ENCODE measurements at regions not wholly inside any gene's neighbourhood (a gene's known extent, or its start where the extent isn't known, plus 50 kb on each side); places are given as distances from the start of the nearest gene placed in this dataset.
A peak's percentile ranks its signal among the peaks of the same experiment; 100 is the strongest.

GRCh38 chr6:121592261-121592935 lies 157.0 kb downstream of the GJA1 start:
- Histone ChIP-seq H3K9me3 (no peaks in the 10 kb centered on the region), H3K36me3 (no peaks in the 10 kb centered on the region), H3K27me3 (no peaks in the 10 kb centered on the region), H3K4me3 (no peak overlapping the region), H3K27ac (peak overlapping the region in 3 of 4 donors; percentile 39 to 76 (median 69)), H3K4me1 (peaks cover 0 to 48% (median 3%) of the 10 kb centered on the region in 3 donors)
- TF ChIP-seq POLR2A (IDR thresholded peaks at IDR 0.05) (no peak), CTCF (IDR thresholded peaks at IDR 0.05) (no peak), POLR2AphosphoS5 (IDR thresholded peaks at IDR 0.05) (no peak), EP300 (IDR thresholded peaks at IDR 0.05) (no peak)
- WGBS, 2 donors (ENCODE audit: low coverage in 1 of 2), result 84 to 100% methylated on average over 2 to 6 of the region's 7 CpGs
- no peak for ATAC-seq

GRCh38 chr6:121593011-121593641 lies 157.7 kb downstream of the GJA1 start:
- Histone ChIP-seq H3K4me1 (peaks cover 0 to 43% (median 3%) of the 10 kb centered on the region in 3 donors), H3K27ac (peak overlapping the region; percentile 25 to 76 (median 66)), H3K27me3 (no peaks in the 10 kb centered on the region), H3K36me3 (no peaks in the 10 kb centered on the region), H3K9me3 (no peaks in the 10 kb centered on the region), H3K4me3 (no peak overlapping the region)
- peak; percentile 26 for ATAC-seq
- TF ChIP-seq EP300 (IDR thresholded peaks at IDR 0.05), result no peak
- TF ChIP-seq POLR2A (IDR thresholded peaks at IDR 0.05), result no peak
- TF ChIP-seq CTCF (IDR thresholded peaks at IDR 0.05), result no peak
- TF ChIP-seq POLR2AphosphoS5 (IDR thresholded peaks at IDR 0.05), result peak; percentile 69
- 42 to 50% methylated on average over 3 of the region's 3 CpGs for WGBS, 2 donors (ENCODE audit: low coverage in 1 of 2)

DNA sequence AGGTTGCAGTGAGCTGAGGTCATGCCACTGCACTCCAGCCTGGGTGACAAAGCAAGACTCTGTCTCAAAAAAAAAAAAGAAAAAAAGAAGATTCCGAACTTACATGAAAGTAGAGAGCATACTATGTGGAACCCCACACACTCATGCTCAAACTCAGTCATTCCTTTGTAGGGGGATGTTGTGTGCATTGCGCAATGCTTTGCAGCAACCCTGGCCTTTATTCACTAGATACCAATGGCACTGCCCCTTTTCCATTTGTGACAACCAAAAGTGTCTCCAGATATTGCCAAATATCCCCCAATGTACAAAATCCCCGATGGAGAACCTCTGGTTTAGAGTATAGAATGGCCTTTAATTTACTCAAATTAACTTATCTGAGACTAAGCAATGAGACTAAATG lies 158.6 kb downstream of the GJA1 start:
- Histone ChIP-seq H3K9me3 (no peaks in the 10 kb centered on the region), H3K4me1 (peaks cover 0 to 42% (median 3%) of the 10 kb centered on the region in 3 donors), H3K36me3 (no peaks in the 10 kb centered on the region), H3K27me3 (no peaks in the 10 kb centered on the region), H3K4me3 (no peak overlapping the region), H3K27ac (peak overlapping the region in 1 of 4 donors; percentile 76)
- 94 to 96% methylated on average over 2 to 3 of the region's 3 CpGs for WGBS, 2 donors (ENCODE audit: low coverage in 1 of 2)
- TF ChIP-seq CTCF (IDR thresholded peaks at IDR 0.05), result no peak
- TF ChIP-seq EP300 (IDR thresholded peaks at IDR 0.05), result no peak
- no peak for TF ChIP-seq POLR2A (IDR thresholded peaks at IDR 0.05)
- no peak for TF ChIP-seq POLR2AphosphoS5 (IDR thresholded peaks at IDR 0.05)
- no peak for ATAC-seq

- Histone ChIP-seq H3K4me3 (no peak overlapping the region), H3K27ac (no peak overlapping the region), H3K27me3 (no peaks in the 10 kb centered on the region), H3K4me1 (peaks cover 0 to 31% (median 3%) of the 10 kb centered on the region in 3 donors), H3K36me3 (no peaks in the 10 kb centered on the region), H3K9me3 (no peaks in the 10 kb centered on the region)
- WGBS, 2 donors (ENCODE audit: low coverage in 1 of 2), result 88 to 100% methylated on average over 1 of the region's 1 CpG
- ATAC-seq, result no peak
- TF ChIP-seq POLR2AphosphoS5 (IDR thresholded peaks at IDR 0.05), result no peak
- TF ChIP-seq CTCF (IDR thresholded peaks at IDR 0.05), result no peak
- TF ChIP-seq POLR2A (IDR thresholded peaks at IDR 0.05), result no peak
- no peak for TF ChIP-seq EP300 (IDR thresholded peaks at IDR 0.05)
These were observed 160.2 kb downstream of the GJA1 start for GRCh38 chr6:121595646-121596045.

- Histone ChIP-seq H3K27ac (no peak overlapping the region), H3K27me3 (no peaks in the 10 kb centered on the region), H3K4me1 (peaks cover 0 to 23% (median 3%) of the 10 kb centered on the region in 3 donors), H3K4me3 (no peak overlapping the region), H3K36me3 (no peaks in the 10 kb centered on the region), H3K9me3 (no peaks in the 10 kb centered on the region)
- TF ChIP-seq POLR2AphosphoS5 (IDR thresholded peaks at IDR 0.05), result no peak
- WGBS, 2 donors (ENCODE audit: low coverage in 1 of 2), result 92 to 100% methylated on average over 1 to 3 of the region's 4 CpGs
- no peak for ATAC-seq
These were observed 161.0 kb downstream of the GJA1 start for GRCh38 chr6:121596441-121596840.

All from gastroesophageal sphincter (tissue), 4 donors.